DND-41 (cell line): ENCODE measurements at regions not wholly inside any gene's neighbourhood (a gene's known extent, or its start where the extent isn't known, plus 50 kb on each side); places are given as distances from the start of the nearest gene placed in this dataset.

ENCODE experiments used
- CTCF ChIP-seq: IDR thresholded peaks from 2 replicates; pipeline ENCODE4 v1.5.1; 2012; ENCODE audit warnings: borderline replicate concordance, low read length, moderate library complexity, mild to moderate bottlenecking; ENCODE audit not compliant: poor library complexity, severe bottlenecking; ENCODE audit errors: extremely low read depth
- EZH2 ChIP-seq: IDR thresholded peaks from 3 replicates; pipeline ENCODE4 v1.6.1; 2012; ENCODE audit warnings: borderline replicate concordance, low read depth, mild to moderate bottlenecking, moderate library complexity, low read length, inconsistent platforms; ENCODE audit not compliant: severe bottlenecking

GRCh38 chr18:45157576-45157975 is 457.7 kb upstream of the SLC14A2 start:
- TF ChIP-seq CTCF (no peak), EZH2 (no peak)
